Right lobe of liver (tissue), 4 donors: ENCODE measurements at regions not wholly inside any gene's neighbourhood (a gene's known extent, or its start where the extent isn't known, plus 50 kb on each side); places are given as distances from the start of the nearest gene placed in this dataset.

Experiments used
- CTCF ChIP-seq, 4 donors: fragments of 200-600 bp in 3 of 4; fragments of 450-650 bp in 1 of 4; IDR thresholded peaks; one replicate each; pipeline versions ENCODE4 v1.5.1 to v1.8.0; 2016 to 2022; ENCODE audit warnings: antibody characterized with exemption in 4 of 4, mild to moderate bottlenecking in 2 of 4
- POLR2A ChIP-seq: fragments of 450-650 bp; IDR thresholded peaks from one replicate; pipeline ENCODE4 v1.6.1; 2017; ENCODE audit warnings: antibody characterized with exemption, mild to moderate bottlenecking
- donor health status: DM: no; HTN: no; CAD: no.
- donor health status: DM: no; HTN: no; CAD: no.
- donor health status: DM: no; HTN: yes; CAD: no.

- TF ChIP-seq CTCF (IDR thresholded peaks at IDR 0.05) = no peak
- TF ChIP-seq POLR2A = no peak
Observed at GRCh38 chr3:28800203-28800602, 451.6 kb upstream of the AZI2 start.
